DMS153 treated with DMSO at 0.1 percent for 48 hours (cell line): ENCODE measurements at regions not wholly inside any gene's neighbourhood (a gene's known extent, or its start where the extent isn't known, plus 50 kb on each side); places are given as distances from the start of the nearest gene placed in this dataset.
"Not testable (repeated sequence)": the region's sequence is repeated elsewhere in the genome, so short reads cannot be mapped to it uniquely, and the experiment has no call there.

Experiments used
- DNase-seq: peaks from one replicate; lab custom pipeline; 2025; ENCODE audit not compliant: unreplicated experiment; lab: John Stamatoyannopoulos, UW

DNA sequence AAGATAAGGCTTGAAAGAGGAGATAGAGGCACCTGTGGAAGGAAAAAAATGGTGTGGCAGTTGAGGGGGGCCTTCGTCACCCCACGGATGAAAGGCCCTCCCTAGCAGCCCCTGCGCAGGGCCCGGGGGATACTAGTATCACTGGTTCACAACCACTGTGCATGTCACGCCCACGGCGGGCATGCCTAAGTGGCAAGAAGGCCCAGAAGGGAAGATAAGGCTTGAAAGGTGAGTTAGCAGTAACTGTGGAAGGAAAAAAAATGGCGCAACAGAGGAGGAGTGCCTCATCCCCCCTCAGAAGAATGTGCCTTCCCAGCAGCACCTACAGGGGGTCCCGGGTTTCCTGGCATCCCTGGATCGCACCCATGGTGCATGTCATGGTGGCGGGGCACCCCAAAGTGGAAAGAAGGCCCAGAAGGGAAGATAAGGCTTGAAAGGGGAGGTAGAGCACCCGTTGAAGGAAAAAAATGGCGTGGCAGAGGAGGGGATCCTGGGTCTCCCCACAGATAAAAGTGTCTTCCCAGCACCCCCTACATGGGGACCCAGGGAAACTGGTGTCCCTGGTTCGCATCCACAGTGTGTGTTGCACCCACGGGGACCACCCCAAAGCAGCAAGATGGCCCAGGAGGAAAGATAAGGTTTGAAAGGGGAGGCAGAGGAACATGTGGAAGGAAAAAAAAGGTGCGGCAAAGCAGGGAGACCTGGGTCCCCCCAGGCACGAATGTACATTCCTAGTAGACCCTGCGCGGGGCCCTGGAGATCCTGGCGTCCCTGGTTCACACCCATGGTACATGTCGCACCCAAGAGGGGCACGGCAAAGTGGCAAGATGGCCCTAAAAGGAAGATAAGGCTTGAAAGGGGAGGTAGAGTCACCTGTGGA is 279.2 kb downstream of the ALG10 start:
- DNase-seq = no peak

DNA sequence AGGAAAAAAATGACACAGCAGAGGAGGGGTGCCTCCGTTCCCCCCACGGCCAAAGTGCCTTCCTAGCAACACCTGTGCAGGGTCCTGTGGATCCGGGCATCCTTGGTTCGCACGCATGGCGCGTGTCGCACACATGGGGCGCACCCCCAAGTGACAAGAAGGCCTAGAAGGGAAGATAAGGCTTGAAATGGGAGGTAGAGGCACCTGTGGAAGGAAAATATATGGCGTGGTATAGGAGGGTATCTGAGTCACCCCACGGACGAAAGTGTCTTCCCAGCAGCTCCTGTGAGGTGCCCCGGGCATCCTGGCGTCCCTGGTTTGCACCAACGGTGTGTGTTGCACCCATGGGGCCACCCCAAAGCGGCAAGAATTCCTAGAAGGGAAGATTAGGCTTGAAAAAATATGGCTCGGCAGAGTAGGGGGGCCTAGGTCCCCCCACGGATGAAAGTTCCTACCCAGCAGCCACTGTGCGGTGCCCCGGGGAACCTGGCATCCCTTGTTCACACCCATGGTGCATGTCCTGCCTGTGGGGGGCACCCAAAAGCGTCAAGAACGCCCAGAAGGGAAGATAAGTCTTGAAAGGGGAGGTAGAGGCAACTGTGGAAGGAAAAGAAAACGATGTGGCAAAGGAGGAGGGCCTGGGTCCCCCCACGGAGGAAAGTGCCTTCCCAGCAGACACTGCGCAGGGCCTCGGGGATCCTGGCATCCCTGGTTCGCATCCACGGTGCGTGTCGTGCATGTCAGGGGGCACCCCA is 280.0 kb downstream of the ALG10 start:
- DNase-seq = no peak

DNA sequence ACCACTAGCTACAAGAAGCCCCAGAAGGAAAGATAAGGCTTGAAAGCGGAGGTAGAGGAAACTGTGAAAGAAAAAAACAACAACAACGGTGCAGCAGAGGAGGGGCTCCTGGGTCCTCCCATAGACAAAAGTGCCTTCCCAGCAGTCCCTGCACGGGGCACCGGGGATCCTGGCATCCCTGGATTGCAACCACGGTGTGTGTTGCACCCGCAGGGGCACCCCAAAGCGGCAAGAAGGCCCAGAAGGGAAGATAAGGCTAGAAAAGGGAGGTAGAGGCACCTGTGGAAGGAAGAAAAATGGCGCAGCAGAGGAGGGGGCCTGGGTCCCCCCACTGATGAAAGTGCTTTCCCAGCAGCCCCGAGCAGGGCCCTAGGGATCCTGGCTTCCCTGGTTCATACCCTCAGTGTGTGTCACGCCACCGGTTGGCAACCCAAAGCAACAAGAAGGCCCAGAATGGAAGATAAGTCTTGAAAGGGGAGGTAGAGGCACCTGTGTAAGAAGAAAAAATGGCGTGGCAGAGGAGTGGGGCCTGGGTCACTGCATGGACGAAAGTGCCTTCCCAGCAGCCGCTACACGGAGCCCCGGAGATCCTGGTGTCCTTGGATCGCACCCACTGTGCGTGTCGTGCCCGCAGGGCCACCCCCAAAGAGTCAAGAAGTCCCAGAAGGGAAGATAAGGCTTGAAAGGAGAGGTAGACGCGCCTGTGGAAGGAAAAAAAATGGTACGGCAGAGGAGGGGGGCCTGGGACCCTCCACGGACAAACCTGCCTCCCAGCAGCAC is 281.0 kb downstream of the ALG10 start:
- no peak for DNase-seq

DNA sequence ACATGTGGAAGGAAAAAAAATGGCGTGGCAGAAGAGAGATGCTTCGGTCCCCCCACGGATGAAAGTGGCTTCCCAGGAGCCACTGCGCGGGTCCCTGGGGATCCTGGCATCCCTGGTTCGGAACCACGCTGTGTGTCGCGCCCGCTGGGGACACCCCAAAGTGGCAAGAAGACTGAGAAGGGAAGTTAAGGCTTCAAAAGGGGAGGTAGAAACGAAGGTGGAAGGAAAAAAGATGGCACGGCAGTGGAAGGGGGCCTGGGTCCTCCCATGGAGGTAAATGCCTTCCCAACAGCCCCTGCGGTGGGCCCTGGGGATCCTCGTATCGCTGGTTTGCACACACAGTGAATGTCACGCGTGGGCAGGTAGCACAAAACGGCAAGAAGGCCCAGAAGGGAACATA is 281.7 kb downstream of the ALG10 start:
- no peak for DNase-seq

DNA sequence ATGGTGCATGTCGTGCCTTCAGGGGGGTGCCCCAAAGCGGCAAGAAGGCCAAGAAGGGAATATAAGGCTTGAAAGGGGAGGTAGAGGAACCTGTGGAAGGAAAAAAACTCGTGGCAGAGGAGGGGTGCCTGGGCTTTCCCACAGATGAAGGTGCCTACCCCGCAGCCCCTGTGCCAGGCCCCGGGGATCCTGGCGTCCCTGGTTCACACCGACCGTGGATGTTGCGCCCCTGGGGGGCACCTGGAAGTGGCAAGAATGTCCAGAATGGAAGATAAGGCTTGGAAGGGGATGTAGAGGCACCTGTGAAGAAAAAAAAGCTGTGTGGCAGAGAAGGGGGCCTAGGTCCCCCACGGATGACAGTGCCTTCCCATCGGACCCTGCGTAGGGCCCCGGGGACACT is 282.2 kb downstream of the ALG10 start:
- no peak for DNase-seq

DNA sequence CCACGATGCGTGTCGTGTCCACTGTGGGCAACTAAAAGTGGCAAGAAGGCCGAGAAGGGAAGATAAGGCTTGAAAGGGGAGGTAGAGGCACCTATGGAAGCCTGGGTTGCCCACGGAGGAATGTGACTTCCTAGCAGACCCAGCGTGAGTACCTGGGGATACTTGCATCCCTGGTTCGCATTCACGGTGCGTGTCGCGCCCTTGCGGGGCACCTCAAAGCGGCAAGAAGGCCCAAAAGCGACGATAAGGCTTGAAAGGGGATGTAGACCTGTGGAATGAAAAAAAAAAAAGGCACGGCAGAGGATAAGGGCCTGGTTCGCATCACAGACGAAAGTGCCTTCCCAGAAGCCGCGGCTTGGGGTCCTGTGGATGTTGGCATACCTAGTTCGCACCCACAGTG is 282.9 kb downstream of the ALG10 start:
- no peak for DNase-seq

DNA sequence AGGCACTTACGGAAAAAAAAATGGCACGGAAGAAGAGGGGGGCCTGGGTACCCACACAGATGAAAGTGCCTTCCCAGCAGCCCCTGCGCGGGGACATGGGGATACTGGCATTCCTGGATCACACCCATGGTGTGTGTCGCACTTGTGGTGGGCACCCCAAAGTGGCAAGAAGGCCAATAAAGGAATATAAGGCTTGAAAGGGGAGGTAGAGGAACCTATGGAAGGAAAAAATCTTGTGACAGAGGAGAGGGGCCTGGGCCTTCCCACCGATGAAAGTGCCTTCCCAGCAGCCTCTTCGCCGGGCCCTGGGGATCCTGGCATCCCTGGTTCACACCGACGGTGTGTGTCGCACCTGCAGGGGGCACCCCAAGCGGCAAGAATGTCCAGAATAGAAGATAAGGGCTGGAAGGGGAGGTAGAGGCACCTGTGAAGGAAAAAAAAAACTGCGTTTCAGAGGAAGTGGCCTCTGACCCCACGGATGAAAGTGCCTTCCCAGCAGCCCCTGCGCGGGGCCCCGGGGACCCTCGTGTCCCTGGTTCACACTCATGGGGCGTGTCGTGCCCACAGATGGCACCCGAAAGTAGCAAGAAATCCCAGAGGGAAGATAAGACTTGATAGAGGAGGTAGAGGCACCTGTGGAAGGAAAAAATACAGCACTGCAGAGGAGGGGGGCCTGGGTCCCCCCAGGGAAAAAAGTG is 284.0 kb downstream of the ALG10 start:
- no peak for DNase-seq

DNA sequence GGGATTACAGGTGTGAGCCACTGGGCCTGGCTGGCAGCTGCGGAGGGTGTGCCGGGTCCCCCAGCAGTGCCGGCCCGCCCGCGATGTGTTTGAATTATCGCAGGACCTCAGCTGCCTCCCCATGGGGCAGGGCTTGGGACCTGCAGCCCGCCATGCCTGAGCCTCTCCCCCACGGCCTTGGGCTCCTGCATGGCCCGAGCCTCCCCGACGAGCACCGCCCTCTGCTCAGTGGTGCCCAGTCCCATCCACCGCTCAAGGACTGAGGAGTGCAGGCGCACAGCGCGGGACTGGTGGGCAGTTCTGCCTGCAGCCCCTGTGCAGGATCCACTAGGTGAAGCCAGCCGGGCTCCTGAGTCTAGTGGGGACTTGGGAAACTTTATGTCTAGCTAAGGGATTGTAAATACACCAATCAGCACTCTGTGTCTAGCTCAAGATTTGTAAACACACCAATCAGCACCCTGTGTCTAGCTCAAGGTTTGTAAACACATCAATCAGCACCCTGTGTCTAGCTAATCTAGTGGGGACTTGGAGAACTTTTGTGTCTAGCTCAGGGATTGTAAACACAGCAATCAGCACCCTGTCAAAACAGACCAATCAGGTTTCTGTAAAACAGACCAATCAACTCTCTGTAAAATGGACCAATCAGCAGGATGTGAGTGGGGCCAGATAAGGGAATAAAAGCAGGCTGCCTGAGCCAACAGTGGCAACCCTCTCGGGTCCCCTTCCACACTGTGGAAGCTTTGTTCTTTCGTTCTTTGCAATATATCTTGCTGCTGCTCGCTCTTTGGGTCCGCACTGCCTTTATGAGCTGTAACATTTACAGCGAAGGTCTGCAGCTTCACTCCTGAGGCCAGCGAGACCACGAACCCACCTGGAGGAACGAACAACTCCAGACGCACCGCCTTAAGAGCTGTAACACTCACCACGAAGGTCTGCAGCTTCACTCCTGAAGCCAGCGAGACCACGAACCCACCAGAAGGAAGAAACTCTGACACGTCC is 287.8 kb downstream of the ALG10 start:
- DNase-seq = not testable (repeated sequence)

DNA sequence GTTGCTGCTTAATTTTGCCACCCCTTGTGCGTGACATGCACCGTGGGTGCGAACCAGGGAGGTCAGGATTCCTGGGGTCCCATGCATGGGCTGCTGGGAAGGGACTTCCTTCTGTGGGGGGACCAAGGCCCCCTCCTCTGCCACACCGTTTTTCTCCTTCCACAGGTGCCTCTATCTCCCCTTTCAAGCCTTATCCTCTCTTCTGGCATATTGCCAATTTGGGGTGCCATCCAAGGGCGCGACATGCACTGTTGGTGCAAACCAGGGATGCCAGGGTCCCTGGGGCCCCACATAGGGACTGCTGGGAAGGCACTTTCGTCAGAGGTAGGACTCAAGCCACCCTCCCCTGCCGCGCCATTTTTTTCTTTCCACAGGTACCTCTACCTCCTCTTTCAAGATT is 289.0 kb downstream of the ALG10 start:
- DNase-seq = no peak

DNA sequence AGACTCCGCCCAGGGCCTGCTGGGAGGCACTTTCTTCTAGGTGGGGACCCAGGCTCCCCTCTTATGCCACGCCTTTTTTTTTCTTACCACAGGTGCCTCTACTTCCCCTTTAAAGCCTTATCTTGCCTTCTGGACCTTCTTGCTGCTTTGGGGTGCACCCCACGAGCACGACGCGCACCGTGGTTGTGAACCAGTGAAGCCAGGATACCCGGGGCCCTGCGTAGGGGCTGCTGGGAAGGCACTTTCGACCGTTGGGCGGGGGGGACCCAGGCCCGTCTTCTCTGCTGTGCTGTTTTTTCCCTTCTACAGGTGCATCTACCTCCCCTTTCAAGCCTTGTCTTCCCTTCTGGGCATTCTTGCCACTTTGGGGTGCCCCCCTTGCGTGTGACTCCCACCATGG is 305.4 kb downstream of the ALG10 start:
- no peak for DNase-seq

DNA sequence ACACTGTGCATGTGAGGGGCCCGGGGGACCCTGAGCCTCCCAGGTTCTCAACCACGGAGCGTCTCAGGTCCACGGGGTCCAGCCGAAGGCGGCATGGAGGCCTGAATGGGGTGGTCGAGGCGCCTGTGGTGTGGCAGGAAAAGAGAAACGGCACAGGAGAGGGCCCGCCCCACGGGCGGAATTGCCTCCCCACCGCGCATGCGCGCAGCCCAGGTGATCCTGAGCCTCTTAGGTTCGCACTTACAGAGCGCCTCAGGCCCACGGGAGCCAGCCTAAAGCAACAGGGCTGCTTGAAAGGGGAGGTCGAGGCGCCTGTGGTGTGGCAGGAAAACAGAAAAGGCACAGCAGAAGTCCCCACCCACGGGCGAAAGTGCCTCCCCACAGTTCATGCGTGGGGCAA is 311.0 kb downstream of the ALG10 start:
- no peak for DNase-seq

DNA sequence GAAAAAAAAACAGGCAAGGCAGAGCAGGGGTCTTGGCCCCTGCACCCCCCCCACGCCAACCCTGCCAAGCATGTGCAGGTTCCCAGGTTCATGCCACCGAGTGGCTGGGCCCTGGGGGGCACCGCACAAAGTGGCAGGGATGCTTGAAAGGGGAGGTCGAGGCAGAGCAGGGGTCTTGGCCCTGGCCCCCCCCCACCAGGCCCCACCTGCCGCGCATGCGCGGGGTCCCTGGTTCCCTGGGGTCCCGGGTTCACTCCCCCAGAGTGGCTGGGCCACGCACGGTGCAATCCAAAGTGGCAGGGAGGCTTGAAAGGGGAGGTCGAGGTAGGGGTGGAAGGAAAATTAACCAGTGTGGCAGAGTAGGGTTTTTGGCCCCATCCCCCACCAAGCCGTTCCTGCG is 312.2 kb downstream of the ALG10 start:
- no peak for DNase-seq

DNA sequence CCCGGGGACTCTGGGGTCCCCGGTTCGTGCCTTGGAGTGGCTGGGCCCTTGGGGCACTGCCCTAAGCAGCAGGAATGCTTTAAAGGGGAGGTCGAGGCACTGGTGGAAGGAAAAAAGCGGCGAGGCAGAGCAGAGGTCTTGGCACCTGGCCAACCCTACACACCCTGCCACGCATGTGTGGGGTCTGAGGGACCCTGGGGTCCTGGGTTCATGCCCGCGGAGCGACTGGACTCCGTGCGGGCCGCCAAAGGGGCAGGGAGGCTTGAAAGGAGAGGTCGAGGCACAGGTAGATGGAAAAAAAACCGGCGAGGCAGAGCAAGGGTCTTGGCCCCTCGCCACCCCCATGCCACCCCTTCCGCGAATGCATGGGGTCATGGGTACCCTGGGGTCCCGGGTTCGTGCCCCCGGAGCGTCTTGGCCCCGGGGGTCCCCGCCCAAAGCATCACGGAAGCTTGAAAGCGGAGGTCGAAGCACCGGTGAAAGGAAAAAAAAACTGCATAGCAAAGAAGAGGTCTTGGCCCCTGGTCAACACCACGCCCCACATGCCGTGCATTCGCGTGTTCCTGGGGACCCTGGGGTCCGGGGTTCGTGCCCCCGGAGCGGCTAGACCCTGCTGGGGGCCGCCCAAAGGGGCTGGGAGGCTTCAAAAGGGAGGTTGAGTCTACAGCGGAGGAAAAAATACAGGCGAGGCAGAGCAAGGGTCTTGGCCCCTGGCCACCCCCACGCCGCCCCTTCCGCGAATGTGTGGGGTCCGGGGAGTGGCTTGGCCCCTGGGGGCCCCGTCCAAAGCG is 312.9 kb downstream of the ALG10 start:
- no peak for DNase-seq

DNA sequence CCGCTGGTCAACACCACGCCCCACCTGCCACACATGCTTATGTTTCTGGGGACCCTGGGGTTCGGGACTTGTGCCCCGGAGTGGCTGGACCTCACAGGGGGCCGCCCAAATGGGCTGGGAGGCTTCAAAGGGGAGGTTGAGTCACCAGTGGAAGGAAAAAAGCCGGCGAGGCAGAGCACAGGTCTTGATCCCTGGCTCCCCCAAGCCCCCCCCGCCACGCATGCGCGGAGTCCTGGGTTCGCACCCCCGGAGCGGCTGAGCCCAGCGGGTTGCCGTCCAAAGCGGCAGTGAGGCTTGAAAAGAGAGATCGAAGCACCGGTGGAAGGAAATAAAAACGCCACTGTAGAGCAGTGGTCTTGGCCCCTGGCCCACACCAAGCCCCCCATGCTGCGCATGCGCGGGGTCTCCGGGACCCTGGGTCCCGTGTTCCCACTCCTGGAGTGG is 313.5 kb downstream of the ALG10 start:
- DNase-seq = no peak

DNA sequence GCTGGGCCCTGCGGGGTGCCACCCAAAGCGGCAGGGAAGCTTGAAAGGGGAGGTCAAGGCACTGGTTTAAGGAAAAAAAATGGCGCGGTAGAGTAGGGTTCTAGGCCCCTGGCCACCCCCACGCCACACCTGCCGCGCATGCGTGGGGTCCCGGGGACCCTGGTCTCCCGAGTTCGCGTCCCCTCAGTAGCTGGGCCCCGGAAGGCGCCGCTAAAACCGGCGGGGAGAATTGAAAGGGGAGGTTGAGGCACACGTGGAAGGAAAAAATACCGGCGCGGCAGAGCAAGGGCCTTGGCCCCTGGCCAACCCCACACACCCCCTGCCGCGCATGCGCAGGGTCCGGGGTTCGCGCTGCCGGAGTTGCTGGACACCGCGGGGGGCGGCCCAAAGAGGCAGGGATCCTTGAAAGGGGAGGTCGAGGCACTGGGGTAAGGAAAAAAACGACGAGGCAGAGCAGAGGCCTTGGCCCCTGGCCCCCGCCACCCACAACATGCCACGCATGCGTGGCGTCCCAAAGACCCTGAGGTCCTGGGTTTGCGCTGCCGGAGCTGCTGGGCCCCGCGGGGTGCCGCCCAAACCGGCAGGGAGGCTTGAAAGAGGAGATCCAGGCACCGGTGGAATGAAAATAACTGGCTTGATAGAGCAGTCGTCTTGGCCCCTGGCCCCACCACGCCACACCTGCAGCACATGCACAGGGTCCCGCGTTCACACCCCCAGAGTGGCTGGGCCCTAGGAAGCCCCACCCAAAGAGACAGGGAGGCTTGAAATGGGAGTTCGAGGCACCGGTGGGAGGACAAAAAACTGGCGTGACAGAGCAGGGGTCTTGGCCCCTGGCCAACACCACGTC is 314.5 kb downstream of the ALG10 start:
- DNase-seq = no peak

DNA sequence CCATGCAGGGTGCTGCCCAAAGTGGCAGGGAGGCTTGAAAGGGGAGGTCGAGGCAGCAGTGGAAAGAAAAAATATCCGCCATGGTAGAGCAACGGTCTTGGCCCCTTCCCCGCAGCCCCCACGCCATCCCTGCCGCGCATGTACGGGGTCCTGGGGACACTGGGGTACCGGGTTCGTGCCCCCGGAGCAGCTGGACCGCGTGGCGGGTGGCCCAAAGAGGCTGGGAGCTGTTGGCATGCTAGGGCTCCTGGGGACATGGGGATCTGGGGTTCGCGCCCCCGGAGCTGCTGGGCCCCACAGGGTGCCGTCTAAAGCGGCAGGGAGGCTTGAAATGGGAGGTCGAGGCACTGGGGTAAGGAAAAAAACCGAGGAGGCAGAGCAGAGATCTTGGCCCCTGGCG is 316.5 kb downstream of the ALG10 start:
- DNase-seq = no peak

DNA sequence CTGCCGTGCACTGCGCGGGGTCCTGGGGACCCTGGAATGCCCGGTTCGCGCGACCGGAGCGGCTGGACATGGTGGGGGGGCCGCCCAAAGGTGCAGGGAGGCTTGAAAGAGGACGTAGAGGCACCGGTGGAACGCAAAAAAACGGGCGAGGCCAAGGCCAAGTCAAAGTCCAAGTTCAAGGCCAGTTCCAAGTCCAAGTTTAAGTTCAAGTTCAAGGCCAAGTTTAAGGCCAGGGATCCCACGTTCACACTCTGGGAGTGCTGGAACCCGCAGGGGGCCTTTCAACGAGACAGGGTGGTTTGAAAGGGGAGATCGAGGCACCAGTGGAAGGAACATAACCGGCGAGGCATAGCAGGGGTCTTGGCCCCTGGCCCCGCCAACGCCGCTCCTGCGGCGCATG is 317.6 kb downstream of the ALG10 start:
- no peak for DNase-seq
